Smooth muscle cell (in vitro differentiated cells): ENCODE measurements at regions not wholly inside any gene's neighbourhood (a gene's known extent, or its start where the extent isn't known, plus 50 kb on each side); places are given as distances from the start of the nearest gene placed in this dataset.

Experiments used
- DNase-seq: peaks from one replicate; lab custom pipeline; 2025; ENCODE audit not compliant: unreplicated experiment; lab: John Stamatoyannopoulos, UW
- H2AFZ ChIP-seq: fragments of 200-600 bp; sonication (generic); 2 replicates; pipeline ENCODE4 v1.6.0; 2016; ENCODE audit warnings: antibody characterized with exemption, low read depth, mild to moderate bottlenecking
- H3F3A ChIP-seq: fragments of 200-600 bp; sonication (generic); 2 replicates; pipeline ENCODE4 v1.6.0; 2017; ENCODE audit warnings: antibody characterized with exemption, low read depth
- H3K27ac ChIP-seq: fragments of 200-600 bp; sonication (generic); 2 replicates; pipeline ENCODE4 v1.5.1; 2016; ENCODE audit warnings: low read depth, mild to moderate bottlenecking
- H3K27me3 ChIP-seq: fragments of 200-600 bp; sonication (generic); 2 replicates; pipeline ENCODE4 v1.6.1; 2016; ENCODE audit warnings: low read depth, mild to moderate bottlenecking
- H3K36me3 ChIP-seq: fragments of 200-600 bp; sonication (generic); 2 replicates; pipeline ENCODE4 v1.5.1; 2016; ENCODE audit warnings: low read depth
- H3K4me1 ChIP-seq: fragments of 200-600 bp; sonication (generic); 2 replicates; pipeline ENCODE4 v1.5.1; 2016; ENCODE audit warnings: low read depth
- H3K4me2 ChIP-seq: fragments of 200-600 bp; sonication (generic); 2 replicates; pipeline ENCODE4 v1.6.0; 2016; ENCODE audit warnings: mild to moderate bottlenecking
- H3K4me3 ChIP-seq: fragments of 200-600 bp; sonication (generic); 2 replicates; pipeline ENCODE4 v1.5.1; 2016; ENCODE audit warnings: mild to moderate bottlenecking
- H3K79me2 ChIP-seq: fragments of 200-600 bp; sonication (generic); 2 replicates; pipeline ENCODE4 v1.6.0; 2016; ENCODE audit warnings: low read depth, mild to moderate bottlenecking
- H3K9ac ChIP-seq: fragments of 200-600 bp; sonication (generic); 2 replicates; pipeline ENCODE4 v1.6.0; 2016; ENCODE audit warnings: low read depth
- H3K9me3 ChIP-seq: fragments of 200-600 bp; sonication (generic); replicated peaks from 2 replicates; pipeline ENCODE4 v1.5.1; 2016; ENCODE audit warnings: low read depth
- H4K20me1 ChIP-seq: fragments of 200-600 bp; sonication (generic); 2 replicates; pipeline ENCODE4 v1.6.0; 2016; ENCODE audit warnings: low read depth
- CTCF ChIP-seq: fragments of 200-600 bp; sonication (generic); IDR thresholded peaks from 2 replicates; pipeline ENCODE4 v1.5.1; 2017; ENCODE audit warnings: borderline replicate concordance, mild to moderate bottlenecking, antibody characterized with exemption; ENCODE audit not compliant: insufficient read depth, poor library complexity, severe bottlenecking
- WGBS: methylation state at CpG from one replicate; pipeline ENCODE4 v1.1.7; 2016; ENCODE audit warnings: low lambda C conversion rate; 5-methylcytosine and 5-hydroxymethylcytosine counted together

GRCh38 chr10:3996697-3997096, 211.7 kb upstream of the KLF6 start:
- Histone ChIP-seq H3K4me3 (no peak overlapping the region), H2AFZ (no peak overlapping the region), H3K27ac (no peak overlapping the region), H3K4me1 (peaks cover 15% of the 10 kb centered on the region), H3K9ac (no peak overlapping the region), H3K27me3 (no peaks in the 10 kb centered on the region), H3K79me2 (no peaks in the 10 kb centered on the region), H3K9me3 (peaks cover 3% of the 10 kb centered on the region), H4K20me1 (no peaks in the 10 kb centered on the region), H3F3A (peaks cover 7% of the 10 kb centered on the region), H3K36me3 (no peaks in the 10 kb centered on the region), H3K4me2 (no peak overlapping the region)
- no peak for DNase-seq
- WGBS, result 89% methylated on average over 4 of the region's 4 CpGs
- TF ChIP-seq CTCF, result no peak

GRCh38 chr10:3995302-3996210, 210.5 kb upstream of the KLF6 start:
- Histone ChIP-seq H3K9ac (no peak overlapping the region), H2AFZ (no peak overlapping the region), H3K79me2 (no peaks in the 10 kb centered on the region), H3K9me3 (peaks cover 3% of the 10 kb centered on the region), H3K27ac (peak overlapping the region; percentile 42), H3F3A (peaks cover 7% of the 10 kb centered on the region), H3K36me3 (no peaks in the 10 kb centered on the region), H3K4me1 (peaks cover 15% of the 10 kb centered on the region), H3K27me3 (no peaks in the 10 kb centered on the region), H3K4me2 (no peak overlapping the region), H3K4me3 (no peak overlapping the region), H4K20me1 (no peaks in the 10 kb centered on the region)
- DNase-seq, result no peak
- WGBS, result 56% methylated on average over 8 of the region's 8 CpGs
- no peak for TF ChIP-seq CTCF

GRCh38 chr10:3992382-3993178, 207.6 kb upstream of the KLF6 start:
- no peak for DNase-seq
- Histone ChIP-seq H3K27me3 (no peaks in the 10 kb centered on the region), H3K27ac (peak overlapping the region; percentile 43)

More at GRCh38 chr10:3992382-3993178, 207.6 kb upstream of the KLF6 start:
- no peaks in the 10 kb centered on the region for H3K79me2 ChIP-seq
- no peaks in the 10 kb centered on the region for H3K36me3 ChIP-seq
- no peak overlapping the region for H3K9ac ChIP-seq
- H3K9me3 ChIP-seq, result no peaks in the 10 kb centered on the region
- peaks cover 7% of the 10 kb centered on the region for H3F3A ChIP-seq
- WGBS, result 69% methylated on average over 15 of the region's 16 CpGs
- peak overlapping the region; percentile 14 for H2AFZ ChIP-seq
- H3K4me3 ChIP-seq, result no peak overlapping the region
- TF ChIP-seq CTCF, result no peak
- peaks cover 15% of the 10 kb centered on the region for H3K4me1 ChIP-seq
- no peak overlapping the region for H3K4me2 ChIP-seq
- no peaks in the 10 kb centered on the region for H4K20me1 ChIP-seq
